ENCODE measurements at regions not wholly inside any gene's neighbourhood (a gene's known extent, or its start where the extent isn't known, plus 50 kb on each side); places are given as distances from the start of the nearest gene placed in this dataset.

- TF ChIP-seq ZBTB46 (CRISPR knock-in tag; IDR thresholded peaks at IDR 0.05; ENCODE audit: borderline replicate concordance) (peak; percentile 92; the same call in 1 of the 2 replicates), USF2 (IDR thresholded peaks at IDR 0.05; ENCODE audit: low read depth, low read length) (peak; percentile 87), USF2 (CRISPR knock-in tag; IDR thresholded peaks at IDR 0.05; ENCODE audit: borderline replicate concordance) (peak; percentile 81; the same call in 1 of the 2 replicates), E2F5 (CRISPR knock-in tag; conservative IDR thresholded peaks at IDR 0.05) (no peak), JUN (CRISPR knock-in tag; IDR thresholded peaks at IDR 0.05) (no peak), MAFG (CRISPR knock-in tag; IDR thresholded peaks at IDR 0.05) (no peak), ZNF850 (CRISPR knock-in tag; conservative IDR thresholded peaks at IDR 0.05) (no peak), RNF2 (conservative IDR thresholded peaks at IDR 0.05; ENCODE audit: low read depth) (no peak), TRIM22 (IDR thresholded peaks at IDR 0.05) (no peak), HINFP (CRISPR knock-in tag; IDR thresholded peaks at IDR 0.05; ENCODE audit: low read depth) (no peak), MBNL3 (CRISPR knock-in tag; conservative IDR thresholded peaks at IDR 0.05) (no peak), ZFP36 (IDR thresholded peaks at IDR 0.05; ENCODE audit: borderline replicate concordance, low read depth, low read length, partially characterized antibody) (peak; percentile 58), ATF7-NPFF (CRISPR knock-in tag; IDR thresholded peaks at IDR 0.05; ENCODE audit: low read depth) (no peak), MAF1 (CRISPR knock-in tag; IDR thresholded peaks at IDR 0.05; ENCODE audit: borderline replicate concordance) (no peak), ZNF546 (CRISPR knock-in tag; conservative IDR thresholded peaks at IDR 0.05) (no peak), ZNF260 (CRISPR knock-in tag; IDR thresholded peaks at IDR 0.05; ENCODE audit: borderline replicate concordance, low read depth) (no peak), ZNF44 (CRISPR knock-in tag; IDR thresholded peaks at IDR 0.05) (0 out of 2 replicates have a peak, but pooled peaks have one; percentile 48), FOXJ3 (CRISPR knock-in tag; IDR thresholded peaks at IDR 0.05; ENCODE audit: borderline replicate concordance) (peak; percentile 94; the same call in 1 of the 2 replicates), TCF7 (IDR thresholded peaks at IDR 0.05; ENCODE audit: low read depth) (peak; percentile 30; the same call in 1 of the 2 replicates), MIXL1 (CRISPR knock-in tag; IDR thresholded peaks at IDR 0.05) (peak; percentile 96; the same call in 1 of the 2 replicates), ZNF710 (CRISPR knock-in tag; IDR thresholded peaks at IDR 0.05; ENCODE audit: borderline replicate concordance) (peak; percentile 97)
Observed at GRCh38 chr20:17856024-17856564, 112.5 kb downstream of the SNX5 start (continued).

Data from HepG2 (cell line).